ENCODE measurements at regions not wholly inside any gene's neighbourhood (a gene's known extent, or its start where the extent isn't known, plus 50 kb on each side); places are given as distances from the start of the nearest gene placed in this dataset.
"Not testable (repeated sequence)": the region's sequence is repeated elsewhere in the genome, so short reads cannot be mapped to it uniquely, and the experiment has no call there.

- H3K79me2 ChIP-seq (ENCODE audit: control insufficient read depth, low read length): no peaks in the 10 kb centered on the region
- H3K4me2 ChIP-seq (ENCODE audit: low read length): no peak overlapping the region
- H3K36me3 ChIP-seq (ENCODE audit: control insufficient read depth, low read length): no peaks in the 10 kb centered on the region
- no peaks in the 10 kb centered on the region for H3K9me2 ChIP-seq (replicated peaks; ENCODE audit: control insufficient read depth, low read length)
- H3F3A ChIP-seq (ENCODE audit: control insufficient read depth, insufficient read depth): no peaks in the 10 kb centered on the region
- H3K9me3 ChIP-seq (ENCODE audit: control insufficient read depth, insufficient read depth, low read length): no peaks in the 10 kb centered on the region
- H3K27ac ChIP-seq (ENCODE audit: low read depth, low read length): no peak overlapping the region
- no peaks in the 10 kb centered on the region for H3K27me3 ChIP-seq (ENCODE audit: control insufficient read depth, low read length)
- no peaks in the 10 kb centered on the region for H4K20me1 ChIP-seq (ENCODE audit: control insufficient read depth, insufficient read depth, low read depth, low read length)
- no peak for TF ChIP-seq EZH2phosphoT487 (IDR thresholded peaks at IDR 0.05; ENCODE audit: borderline replicate concordance, low read length)
- no peak for TF ChIP-seq CTCF (IDR thresholded peaks at IDR 0.05; ENCODE audit: low read depth, low read length, poor library complexity, severe bottlenecking)
- H3K4me1 ChIP-seq (ENCODE audit: control insufficient read depth, low read length): no peaks in the 10 kb centered on the region
- no peak overlapping the region for H3K4me3 ChIP-seq (ENCODE audit: low read length)
These were observed 801.4 kb downstream of the FLRT2 start for GRCh38 chr14:86331341-86331740.

DNA sequence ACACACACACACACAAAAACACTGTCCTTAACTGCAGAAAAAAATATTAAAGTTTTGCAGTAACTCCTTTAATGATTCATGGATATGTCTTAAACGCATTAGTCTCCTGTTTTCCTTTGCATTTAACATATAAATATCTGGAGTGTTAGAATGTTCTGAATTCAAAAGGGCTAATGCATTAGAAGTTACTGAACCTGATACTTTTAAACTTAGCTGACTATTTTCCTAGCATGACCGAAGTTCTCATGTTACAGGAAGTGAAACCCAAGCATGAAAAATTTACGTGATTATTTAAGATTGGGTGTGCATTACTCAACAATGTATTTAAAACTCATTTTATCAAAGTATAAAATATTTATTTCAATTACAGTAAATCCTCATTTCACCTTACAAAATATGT lies 791.2 kb downstream of the FLRT2 start:
- peaks cover 13% of the 10 kb centered on the region; the same call in 1 of the 2 replicates for H3K9me3 ChIP-seq (ENCODE audit: control insufficient read depth, insufficient read depth, low read length)
- TF ChIP-seq EZH2phosphoT487 (IDR thresholded peaks at IDR 0.05; ENCODE audit: borderline replicate concordance, low read length): no peak
- TF ChIP-seq CTCF (IDR thresholded peaks at IDR 0.05; ENCODE audit: low read depth, low read length, poor library complexity, severe bottlenecking): no peak
- no peaks in the 10 kb centered on the region for H3K79me2 ChIP-seq (ENCODE audit: control insufficient read depth, low read length)
- H3K36me3 ChIP-seq (ENCODE audit: control insufficient read depth, low read length): peaks cover 7% of the 10 kb centered on the region
- H3K9me2 ChIP-seq (replicated peaks; ENCODE audit: control insufficient read depth, low read length): no peaks in the 10 kb centered on the region
- peak overlapping the region; percentile 68 for H3K27ac ChIP-seq (ENCODE audit: low read depth, low read length)
- peak overlapping the region; percentile 35 for H3K4me3 ChIP-seq (ENCODE audit: low read length)
- peak overlapping the region; percentile 56 for H3K4me2 ChIP-seq (ENCODE audit: low read length)
- no peaks in the 10 kb centered on the region for H3F3A ChIP-seq (ENCODE audit: control insufficient read depth, insufficient read depth)
- no peaks in the 10 kb centered on the region for H3K27me3 ChIP-seq (ENCODE audit: control insufficient read depth, low read length)
- no peaks in the 10 kb centered on the region for H4K20me1 ChIP-seq (ENCODE audit: control insufficient read depth, insufficient read depth, low read depth, low read length)
- H3K4me1 ChIP-seq (ENCODE audit: control insufficient read depth, low read length): peaks cover 33% of the 10 kb centered on the region

- not testable (repeated sequence) for H4K20me1 ChIP-seq (ENCODE audit: control insufficient read depth, insufficient read depth, low read depth, low read length); H3K9me2 ChIP-seq (replicated peaks; ENCODE audit: control insufficient read depth, low read length); H3K4me3 ChIP-seq (ENCODE audit: low read length); H3K4me1 ChIP-seq (ENCODE audit: control insufficient read depth, low read length); H3K36me3 ChIP-seq (ENCODE audit: control insufficient read depth, low read length); H3K79me2 ChIP-seq (ENCODE audit: control insufficient read depth, low read length); H3K27ac ChIP-seq (ENCODE audit: low read depth, low read length); H3K9me3 ChIP-seq (ENCODE audit: control insufficient read depth, insufficient read depth, low read length); H3K4me2 ChIP-seq (ENCODE audit: low read length); H3K27me3 ChIP-seq (ENCODE audit: control insufficient read depth, low read length); H3F3A ChIP-seq (ENCODE audit: control insufficient read depth, insufficient read depth)
These were observed 782.3 kb downstream of the FLRT2 start for GRCh38 chr14:86312154-86312665.

GRCh38 chr14:86311151-86311550 lies 781.2 kb downstream of the FLRT2 start:
- Histone ChIP-seq H3K4me3 (ENCODE audit: low read length) (no peak overlapping the region), H3F3A (ENCODE audit: control insufficient read depth, insufficient read depth) (no peaks in the 10 kb centered on the region), H3K79me2 (ENCODE audit: control insufficient read depth, low read length) (no peaks in the 10 kb centered on the region), H3K4me1 (ENCODE audit: control insufficient read depth, low read length) (no peaks in the 10 kb centered on the region), H3K36me3 (ENCODE audit: control insufficient read depth, low read length) (no peaks in the 10 kb centered on the region), H4K20me1 (ENCODE audit: control insufficient read depth, insufficient read depth, low read depth, low read length) (no peaks in the 10 kb centered on the region), H3K27me3 (ENCODE audit: control insufficient read depth, low read length) (no peaks in the 10 kb centered on the region), H3K4me2 (ENCODE audit: low read length) (no peak overlapping the region), H3K27ac (ENCODE audit: low read depth, low read length) (no peak overlapping the region), H3K9me2 (replicated peaks; ENCODE audit: control insufficient read depth, low read length) (no peaks in the 10 kb centered on the region), H3K9me3 (ENCODE audit: control insufficient read depth, insufficient read depth, low read length) (no peaks in the 10 kb centered on the region)
- TF ChIP-seq EZH2phosphoT487 (IDR thresholded peaks at IDR 0.05; ENCODE audit: borderline replicate concordance, low read length) (no peak), CTCF (IDR thresholded peaks at IDR 0.05; ENCODE audit: low read depth, low read length, poor library complexity, severe bottlenecking) (no peak)
